ENCODE measurements at regions not wholly inside any gene's neighbourhood (a gene's known extent, or its start where the extent isn't known, plus 50 kb on each side); places are given as distances from the start of the nearest gene placed in this dataset.

DNA sequence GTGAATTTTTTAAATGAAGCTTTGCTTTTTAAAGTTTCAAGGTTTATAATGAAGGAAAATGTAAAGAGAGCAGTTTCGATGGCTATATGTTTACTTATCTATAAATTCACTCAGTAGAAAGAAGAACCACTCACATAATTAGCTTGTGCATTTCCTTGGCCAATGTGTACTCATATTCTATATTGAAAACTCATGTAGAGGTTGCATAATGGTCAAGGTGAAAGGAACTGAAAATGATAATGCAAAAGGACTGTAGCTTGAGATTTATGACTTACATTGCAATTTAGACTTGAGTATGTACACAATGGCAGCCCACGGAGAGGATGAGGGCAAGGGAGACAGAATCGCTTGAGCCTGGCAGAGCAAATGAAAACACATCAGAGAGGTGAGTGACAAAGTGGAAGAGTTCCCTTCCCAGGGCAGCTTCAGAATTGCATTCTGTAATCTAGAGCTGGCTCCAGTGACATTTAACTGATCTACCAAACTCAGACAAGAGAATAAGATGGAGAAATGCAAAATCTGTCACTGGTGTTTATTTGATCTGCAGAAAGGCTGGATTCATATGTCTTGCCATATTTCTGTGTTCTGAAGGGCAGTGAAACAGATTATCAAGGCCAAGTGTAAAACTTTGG is 191.8 kb downstream of the TMEM200A start:
- DNase-seq = no peak

DNA sequence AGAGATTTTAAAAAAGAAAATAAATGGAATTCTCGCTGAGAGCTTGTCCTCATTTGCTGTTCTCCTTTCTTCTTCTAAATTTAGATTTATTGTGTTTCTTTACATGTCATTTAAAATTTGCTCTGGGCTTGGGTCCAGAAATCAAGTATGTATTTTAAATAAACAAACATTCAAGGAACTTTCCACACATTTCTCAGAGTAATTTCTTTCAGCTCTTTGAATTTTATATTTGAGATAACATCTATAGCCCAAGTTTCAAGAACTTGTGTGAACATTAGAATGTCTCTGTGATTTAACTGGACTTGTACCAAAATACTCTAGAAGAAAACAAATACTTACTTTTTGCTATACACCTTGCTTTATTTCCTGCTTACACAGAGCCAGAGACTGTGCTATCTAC is 192.3 kb downstream of the TMEM200A start:
- DNase-seq = no peak

DNA sequence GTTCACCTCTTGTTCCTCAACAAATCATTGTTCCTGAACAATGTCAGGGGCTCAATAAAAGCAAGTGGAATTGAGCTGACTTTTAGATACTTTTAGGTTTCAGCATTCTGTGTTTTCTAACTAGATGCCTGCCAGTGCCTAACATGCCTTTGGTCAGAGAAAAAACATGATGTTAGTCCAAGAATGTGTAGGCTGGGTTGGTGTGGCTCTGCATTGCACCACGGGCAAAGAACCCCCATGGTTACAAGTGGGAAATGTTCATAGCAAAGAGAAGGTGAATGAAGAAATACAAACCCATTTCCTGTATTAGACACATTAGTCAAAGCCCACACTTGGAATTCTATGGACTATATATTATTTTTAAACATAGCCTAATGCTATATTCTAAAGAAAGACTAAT is 193.3 kb downstream of the TMEM200A start:
- no peak for DNase-seq

GRCh38 chr6:130560231-130560630 is 194.4 kb downstream of the TMEM200A start:
- DNase-seq = peak in 1 of 5 experiments; percentile 16

DNA sequence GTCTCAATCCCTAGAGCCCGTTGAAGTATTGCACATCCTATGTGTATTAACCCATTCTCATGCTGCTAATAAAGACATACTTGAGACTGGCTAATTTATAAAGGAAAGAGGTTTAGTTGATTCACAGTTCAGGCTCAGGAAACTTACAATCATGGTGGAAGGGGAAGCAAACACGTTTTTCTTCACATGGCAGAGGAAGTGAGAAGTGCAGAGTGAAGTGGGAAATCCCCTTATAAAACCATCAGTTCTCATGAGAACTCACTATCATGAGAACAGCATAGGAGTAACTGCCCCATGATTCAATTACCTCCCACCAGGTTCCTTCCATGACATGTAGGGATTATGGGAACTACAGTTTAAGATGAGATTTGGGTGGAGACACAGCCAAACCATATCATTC is 195.3 kb downstream of the TMEM200A start:
- peak in 1 of 5 experiments; percentile 22 for DNase-seq

GRCh38 chr6:130565696-130566095 is 199.9 kb downstream of the TMEM200A start:
- no peak for DNase-seq

- no peak for DNase-seq
These were observed 208.3 kb downstream of the TMEM200A start for GRCh38 chr6:130574146-130574545.

GRCh38 chr6:130575557-130575956 is 209.7 kb downstream of the TMEM200A start:
- no peak for DNase-seq

GRCh38 chr6:130575971-130576370 is 210.2 kb downstream of the TMEM200A start:
- DNase-seq = peak in 4 of 5 experiments; percentile 6 to 97 (median 42)

GRCh38 chr6:130577178-130577919 is 211.5 kb downstream of the TMEM200A start:
- peak in 2 of 5 experiments; percentile 6 to 86 for DNase-seq

- DNase-seq = no peak
These were observed 212.9 kb downstream of the TMEM200A start for GRCh38 chr6:130578713-130579112.

- no peak for DNase-seq
These were observed 217.5 kb downstream of the TMEM200A start for GRCh38 chr6:130583268-130583667.

DNA sequence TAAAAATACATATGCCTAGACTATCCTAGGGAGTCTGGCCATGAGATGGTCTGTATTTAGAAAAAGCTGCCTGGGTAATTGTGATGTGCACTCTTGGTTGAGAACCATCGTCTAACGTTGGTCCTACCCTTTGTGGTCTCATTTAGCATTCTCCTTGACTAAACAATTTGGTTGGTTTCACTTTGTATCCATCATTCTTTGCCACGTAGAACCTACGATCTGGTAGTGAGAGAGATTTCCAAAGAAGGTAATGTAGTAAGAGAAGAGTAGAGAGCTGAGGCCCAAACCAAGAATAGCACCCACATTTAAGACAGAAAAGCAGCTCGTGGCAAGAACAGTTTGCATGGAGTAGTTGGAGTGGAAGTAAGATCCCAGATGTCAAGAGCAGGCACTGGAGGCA is 219.8 kb downstream of the TMEM200A start:
- DNase-seq = no peak

- peak in 1 of 5 experiments; percentile 53 for DNase-seq
These were observed 222.1 kb downstream of the TMEM200A start for GRCh38 chr6:130587778-130588520.

DNA sequence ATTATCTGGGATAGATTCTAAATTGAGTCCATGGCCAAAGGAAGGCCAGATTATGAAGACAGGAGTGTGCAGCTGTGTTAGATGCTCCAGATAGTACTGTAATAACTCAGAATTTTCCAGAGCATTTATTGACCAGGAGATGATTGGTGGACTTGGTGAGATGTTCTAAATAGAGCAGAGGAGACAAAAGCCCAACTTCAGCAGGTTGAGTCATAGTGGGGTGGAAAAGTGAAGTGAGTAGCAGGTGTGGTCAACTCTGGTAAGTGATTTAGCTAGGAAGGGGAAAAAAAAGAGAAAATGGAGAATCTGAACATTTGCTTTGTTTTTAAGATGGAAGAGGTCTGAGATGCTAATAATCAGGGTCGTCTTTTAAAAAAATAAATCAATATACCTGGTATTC is 227.4 kb downstream of the TMEM200A start:
- no peak for DNase-seq

DNA sequence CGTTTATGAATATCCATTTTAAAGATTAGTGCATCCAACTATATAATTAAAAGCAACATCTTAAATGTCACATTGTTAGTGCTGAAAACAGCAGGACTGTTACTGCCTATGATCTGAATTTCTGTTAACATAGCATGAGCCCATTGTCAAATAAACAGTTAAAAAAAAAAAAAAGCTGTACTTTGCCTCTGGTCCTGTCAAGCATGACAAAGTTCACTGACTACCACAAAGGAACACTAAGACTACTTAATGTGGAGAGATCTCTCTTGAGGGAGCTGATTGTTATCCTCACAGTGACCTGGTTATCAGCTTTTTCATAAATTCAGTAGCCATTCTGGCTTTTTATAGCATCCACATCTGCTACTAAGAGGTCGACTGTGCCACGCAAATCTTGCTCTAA is 228.1 kb downstream of the TMEM200A start:
- no peak for DNase-seq

DNA sequence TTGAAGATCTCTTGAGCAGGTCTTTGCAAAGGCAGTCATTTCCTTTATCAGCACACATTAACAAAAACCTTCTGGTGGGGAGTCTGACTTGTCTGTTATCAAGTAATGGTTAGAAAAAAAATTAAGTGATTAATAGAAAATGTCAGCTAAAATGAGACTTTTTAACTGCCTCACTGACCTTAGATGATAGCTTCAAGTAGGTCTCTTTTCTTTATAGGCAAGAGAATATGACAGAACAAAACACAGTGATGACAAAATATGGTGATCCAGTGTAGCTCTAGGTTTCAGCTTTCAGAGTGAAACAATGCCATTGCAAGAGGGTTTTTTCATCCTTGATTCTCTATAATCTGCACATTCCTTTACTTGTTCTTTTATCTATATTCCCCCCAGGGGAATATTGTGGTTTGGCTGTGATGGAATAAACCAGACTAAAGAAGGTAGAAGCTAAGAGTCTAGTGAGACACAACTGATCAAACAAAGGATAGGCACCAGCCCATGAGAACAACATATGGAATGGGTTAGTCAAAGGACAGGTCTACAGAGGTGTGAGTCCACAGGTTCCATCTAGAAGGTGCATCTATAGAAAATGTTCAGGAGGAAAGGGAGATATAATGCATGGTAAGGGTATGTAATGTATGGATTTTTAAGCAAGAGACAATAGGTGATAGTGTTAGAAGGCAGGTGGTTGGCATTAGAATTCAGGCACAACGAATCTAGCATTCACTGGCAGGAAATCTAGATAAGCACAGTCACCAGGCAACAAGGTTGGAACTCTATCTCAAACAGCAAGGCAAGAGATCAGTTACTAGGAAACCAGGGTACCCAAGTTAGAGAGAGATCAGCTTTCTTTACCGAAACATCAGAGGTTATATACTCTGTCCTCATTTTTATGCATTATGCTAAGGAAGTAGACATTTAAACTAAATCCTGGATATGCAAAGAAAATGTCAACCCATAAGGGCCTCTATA is 228.9 kb upstream of the SMLR1 start:
- no peak for DNase-seq

DNA sequence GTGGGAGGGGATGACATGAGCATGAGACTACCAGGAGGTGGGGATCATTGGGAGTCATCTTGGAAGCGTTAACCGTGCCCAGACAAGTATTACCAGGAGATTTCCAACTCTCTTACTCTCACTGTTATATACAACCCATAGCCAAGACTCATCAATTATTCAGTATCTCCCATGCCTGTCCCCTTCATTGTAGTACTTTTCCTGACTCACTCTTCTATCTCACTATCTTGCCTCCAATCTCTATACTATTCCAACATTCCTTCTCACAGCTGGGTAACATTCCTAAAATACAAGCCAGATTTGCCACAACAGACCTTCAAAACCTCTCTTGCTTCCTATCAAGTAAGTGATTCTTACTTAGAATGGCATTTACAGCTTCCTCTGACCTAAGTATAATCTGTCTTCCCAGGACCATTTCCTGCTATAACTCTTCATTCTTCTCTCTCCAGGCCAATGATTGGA is 226.3 kb upstream of the SMLR1 start:
- no peak for DNase-seq

DNA sequence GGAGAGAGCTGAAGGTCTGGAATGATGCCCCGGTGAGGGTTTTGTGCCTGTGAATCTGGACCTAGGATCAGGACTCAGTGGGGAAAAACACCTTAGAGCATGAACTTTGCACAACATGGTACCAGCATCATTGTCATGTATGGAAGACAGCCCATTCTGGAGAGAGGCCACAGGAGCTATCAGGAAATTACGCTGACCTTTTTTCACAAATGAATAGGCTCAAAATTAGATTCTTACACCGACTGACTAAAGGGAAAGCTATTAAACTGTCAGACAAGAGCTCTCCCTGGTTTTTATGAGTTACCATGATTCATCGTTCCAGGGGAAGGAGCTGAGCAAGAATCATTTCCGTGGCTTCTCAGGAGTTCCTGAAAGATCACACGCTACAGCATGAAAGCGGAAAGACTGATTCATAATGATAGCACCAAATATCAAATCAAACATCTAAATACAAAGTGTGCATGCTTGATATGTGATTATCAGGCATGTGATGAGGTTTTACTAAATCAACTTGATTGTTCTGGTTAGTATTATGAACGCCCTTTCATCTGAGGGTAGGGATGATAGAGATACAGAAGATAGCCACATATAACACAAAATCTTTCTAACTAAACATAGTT is 224.9 kb upstream of the SMLR1 start:
- DNase-seq = peak in 1 of 5 experiments; percentile 86

GRCh38 chr6:130603391-130603790 is 223.8 kb upstream of the SMLR1 start:
- DNase-seq = no peak

DNA sequence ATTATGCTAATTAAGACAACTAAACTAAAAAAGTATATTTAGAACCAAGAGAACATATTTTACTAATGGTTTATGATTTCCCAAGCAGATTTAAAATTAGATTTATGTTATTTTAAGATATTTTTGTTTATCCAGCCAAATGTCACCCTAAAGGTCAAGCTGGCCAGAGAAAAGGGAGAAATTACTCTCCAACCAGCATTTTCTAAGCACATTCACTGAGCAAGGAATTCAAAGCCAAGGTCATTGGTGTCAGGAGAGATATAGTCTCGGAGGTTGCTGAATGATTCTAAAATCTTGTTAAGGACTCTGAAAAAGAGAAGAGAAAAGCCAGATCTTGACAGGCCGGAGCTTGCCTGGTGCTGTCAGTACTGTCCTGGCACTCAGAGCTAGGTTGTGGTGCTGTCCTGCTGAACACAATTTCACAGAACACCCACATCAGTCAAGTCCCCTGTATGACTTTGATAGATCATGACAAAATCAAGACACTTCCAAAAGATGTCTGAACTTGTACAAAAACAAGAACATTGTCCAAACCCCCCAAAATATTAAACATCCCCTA is 222.3 kb upstream of the SMLR1 start:
- no peak for DNase-seq

GRCh38 chr6:130610303-130610702 is 216.9 kb upstream of the SMLR1 start:
- no peak for DNase-seq
